GM19239 (cell line): ENCODE measurements at regions not wholly inside any gene's neighbourhood (a gene's known extent, or its start where the extent isn't known, plus 50 kb on each side); places are given as distances from the start of the nearest gene placed in this dataset.
"Not testable (repeated sequence)": the region's sequence is repeated elsewhere in the genome, so short reads cannot be mapped to it uniquely, and the experiment has no call there.

Source experiments
- DNase-seq: peaks from one replicate; pipeline ENCODE4 v3.0.0; 2011; ENCODE audit warnings: low spot score; ENCODE audit not compliant: insufficient read length
- FAIRE-seq: peaks from 2 replicates; lab custom pipeline; 2011; peaks lifted over from hg19 to GRCh38; lab: Jason Lieb, UNC

- FAIRE-seq = not testable (repeated sequence)
Observed at GRCh38 chr6:165836648-165837047, 173.6 kb upstream of the PDE10A start.

GRCh38 chr6:165835410-165835851, 172.4 kb upstream of the PDE10A start:
- no peak for FAIRE-seq
- no peak for DNase-seq

More at GRCh38 chr6:165836648-165837047, 173.6 kb upstream of the PDE10A start:
- DNase-seq = not testable (repeated sequence)

DNA sequence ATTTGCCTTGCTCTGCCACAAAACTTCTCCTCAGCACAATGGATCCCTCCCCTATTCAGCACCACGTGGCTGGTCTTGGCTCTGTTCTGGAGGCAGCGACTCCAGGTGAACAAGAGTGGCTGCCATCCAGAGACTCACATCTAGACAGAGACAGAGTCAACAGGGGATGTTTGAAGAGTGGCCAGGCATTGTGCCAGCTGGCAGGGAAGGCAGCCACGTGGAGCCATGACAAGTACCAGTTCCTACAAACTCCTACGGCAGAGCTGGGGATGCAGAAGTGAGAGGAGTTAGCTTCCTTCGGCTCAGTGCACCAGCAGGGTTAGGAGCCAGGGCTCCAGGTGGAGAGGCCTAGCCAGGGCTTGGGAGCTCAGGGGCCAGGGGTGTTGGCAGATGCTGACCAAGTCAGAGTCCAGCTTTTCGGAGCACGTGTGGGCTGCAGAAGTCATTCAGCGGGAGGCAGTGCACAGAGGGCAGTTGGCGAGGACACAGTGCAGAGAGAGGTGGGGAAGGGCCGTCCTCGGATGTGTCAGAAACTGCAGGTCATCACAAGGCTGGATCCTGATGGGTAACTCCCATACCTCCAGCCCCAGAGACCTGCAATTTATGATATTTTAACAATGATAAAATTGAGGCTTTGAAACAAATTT, 171.7 kb upstream of the PDE10A start:
- FAIRE-seq = no peak
- no peak for DNase-seq

DNA sequence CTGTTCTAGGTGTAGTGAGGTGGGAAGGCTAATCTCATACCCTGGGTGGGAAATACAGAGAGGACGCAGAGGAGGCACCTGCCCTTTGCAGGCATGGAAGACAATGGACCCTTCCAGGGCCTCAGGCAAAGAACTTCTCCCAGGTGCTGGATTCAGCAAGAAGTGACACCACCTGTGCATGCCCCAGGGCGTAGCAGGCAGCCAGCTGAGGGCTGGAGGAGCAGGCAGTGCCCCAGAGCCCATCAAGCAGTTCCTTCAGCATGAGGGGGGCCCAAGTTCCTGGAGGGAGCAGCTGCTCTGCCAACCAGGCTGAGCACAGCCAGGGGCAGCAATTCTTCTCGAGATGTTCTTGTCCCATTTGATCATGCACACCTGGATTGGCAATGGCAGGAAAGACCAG, 170.3 kb upstream of the PDE10A start:
- DNase-seq = no peak
- FAIRE-seq = no peak

- FAIRE-seq = no peak
- no peak for DNase-seq
Observed at GRCh38 chr6:165831812-165832510, 168.9 kb upstream of the PDE10A start.

DNA sequence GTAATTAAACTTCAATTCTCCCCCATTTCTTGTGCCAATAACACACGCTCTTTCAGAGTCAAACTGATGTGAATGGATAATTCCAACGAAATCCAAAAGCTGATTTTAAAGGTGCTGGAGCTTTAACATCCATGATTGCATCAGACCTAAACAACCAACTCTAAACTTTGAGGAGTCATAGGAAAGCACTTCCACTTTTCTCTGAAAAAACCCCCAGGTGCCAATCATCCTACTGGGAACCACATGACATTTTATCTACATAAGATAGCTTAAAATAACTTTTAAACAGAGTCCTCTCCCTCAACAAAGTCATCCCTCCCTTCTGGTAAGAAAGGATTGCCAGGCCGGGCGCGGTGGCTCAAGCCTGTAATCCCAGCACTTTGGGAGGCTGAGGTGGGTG, 167.7 kb upstream of the PDE10A start:
- FAIRE-seq = no peak
- no peak for DNase-seq

DNA sequence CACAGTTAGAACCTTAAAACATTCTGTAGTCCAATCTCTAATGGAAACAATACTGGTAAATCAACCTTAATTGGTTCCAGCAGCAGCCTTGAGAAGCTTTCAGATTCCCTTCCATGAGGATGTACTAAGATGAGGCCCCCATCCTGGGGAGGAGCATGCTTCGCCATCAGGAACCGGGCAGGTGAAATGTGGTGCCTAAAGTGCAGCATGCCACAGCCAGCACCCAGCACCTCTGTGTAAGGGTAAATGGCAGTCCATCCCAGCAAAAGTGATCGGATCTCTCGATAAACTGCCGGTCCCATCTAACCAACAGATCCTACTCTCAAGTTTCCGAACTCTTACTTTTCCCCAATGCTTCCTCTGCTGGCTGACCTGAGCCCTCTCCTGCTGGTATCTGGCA, 166.3 kb upstream of the PDE10A start:
- FAIRE-seq (no peak), DNase-seq (no peak)

DNA sequence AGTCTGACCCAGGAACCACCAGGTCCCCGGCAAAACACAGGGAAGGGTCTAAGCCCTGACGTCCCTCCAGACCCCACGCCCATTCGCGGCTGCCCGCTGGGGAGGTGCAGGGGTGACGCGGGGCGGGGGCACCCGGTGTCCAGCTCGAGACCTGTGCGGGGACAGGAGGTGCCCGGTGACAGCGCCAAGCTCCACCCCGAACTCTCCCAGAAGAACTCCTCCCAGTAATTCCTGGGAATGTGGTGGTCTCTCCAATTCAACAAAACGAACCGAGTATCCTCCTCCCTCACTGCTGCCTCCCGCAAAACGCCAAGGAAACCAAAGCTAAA, 164.1 kb upstream of the PDE10A start:
- DNase-seq (no peak), FAIRE-seq (no peak)

DNA sequence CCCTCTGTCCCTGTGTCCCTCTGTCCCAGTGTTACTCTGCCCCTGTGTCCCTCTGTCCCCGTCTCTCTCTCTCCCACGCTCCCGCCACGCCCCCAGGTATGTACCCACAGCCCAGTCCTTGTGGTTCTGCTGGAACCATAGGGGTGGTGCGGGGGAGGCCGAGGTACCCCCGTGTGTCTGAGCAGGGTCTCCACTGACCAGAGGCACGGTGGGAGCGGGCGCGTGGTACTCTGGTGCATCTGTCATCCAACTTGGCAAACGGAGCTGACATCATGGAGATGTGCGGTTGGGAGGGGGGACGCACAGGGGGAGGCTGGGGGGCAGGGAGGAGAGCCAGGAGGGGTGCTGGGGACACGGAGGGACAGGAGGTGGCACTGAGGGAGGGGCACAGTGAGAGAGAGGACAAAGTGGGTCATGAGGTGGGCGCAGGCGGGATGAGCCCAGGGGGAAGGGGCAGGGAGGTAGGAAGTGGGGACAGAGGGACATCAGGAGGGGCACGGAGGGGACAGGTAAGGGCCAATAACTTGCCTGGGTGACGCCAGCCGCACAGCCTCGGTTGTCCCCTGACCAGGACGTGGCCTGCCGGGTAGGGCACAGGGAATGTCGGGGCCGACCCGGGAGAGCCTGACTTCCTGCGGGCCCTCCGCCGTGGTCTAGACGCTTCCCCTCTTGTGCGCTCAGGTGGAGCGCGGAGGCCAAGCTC, 163.6 kb upstream of the PDE10A start:
- DNase-seq (no peak), FAIRE-seq (no peak)

DNA sequence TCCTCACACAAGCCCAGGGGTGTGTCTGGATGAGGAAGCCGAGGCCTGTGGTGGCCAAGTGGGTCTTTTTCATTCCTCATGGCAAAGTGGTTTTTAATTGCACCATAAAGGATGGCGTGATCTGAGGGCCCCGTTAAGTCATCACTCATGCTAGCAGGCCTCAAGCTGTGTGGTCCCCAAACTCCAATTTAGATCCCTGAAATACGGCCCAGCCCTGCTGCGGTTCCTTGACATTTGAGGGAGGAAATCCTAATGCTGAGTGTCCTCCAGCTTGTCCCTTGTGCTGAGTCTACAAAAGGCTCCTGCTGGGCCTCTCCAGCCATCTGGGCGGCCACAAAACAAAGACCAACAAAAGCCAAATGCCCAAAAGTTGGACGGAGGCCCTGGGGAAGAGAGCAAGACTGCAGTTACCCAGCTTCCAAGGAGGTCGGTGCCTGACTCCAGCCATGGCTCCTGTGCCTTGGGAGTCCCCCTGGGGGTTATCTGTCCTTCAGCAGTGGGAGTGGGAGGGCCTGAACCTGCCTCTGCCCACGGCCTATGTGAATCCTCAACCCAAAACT, 162.3 kb upstream of the PDE10A start:
- no peak for DNase-seq
- FAIRE-seq = no peak

GRCh38 chr6:165823609-165824326, 160.7 kb upstream of the PDE10A start:
- DNase-seq (no peak), FAIRE-seq (no peak)

DNA sequence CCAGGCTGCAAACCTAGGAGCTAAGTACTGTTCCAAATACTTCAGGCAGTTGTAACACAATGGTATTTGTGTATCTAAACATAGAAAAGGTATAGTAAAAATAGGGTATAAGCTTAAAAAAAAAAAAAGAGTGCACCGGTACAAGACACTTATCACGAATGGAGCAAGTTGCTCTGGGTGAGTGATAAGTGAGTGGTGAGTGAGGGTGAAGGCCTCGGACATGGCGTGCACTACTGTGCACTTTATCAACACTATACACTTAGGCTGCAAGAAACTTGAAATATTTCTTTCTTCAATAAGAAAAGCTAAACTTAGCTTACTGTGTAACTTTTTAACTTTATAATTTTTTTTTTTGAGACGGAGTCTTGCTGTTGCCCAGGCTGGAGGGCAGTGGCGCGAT, 159.5 kb upstream of the PDE10A start:
- DNase-seq = no peak

GRCh38 chr6:165821754-165822153, 158.7 kb upstream of the PDE10A start:
- no peak for FAIRE-seq

More for the DNA sequence above, 159.5 kb upstream of the PDE10A start:
- FAIRE-seq = no peak

DNA sequence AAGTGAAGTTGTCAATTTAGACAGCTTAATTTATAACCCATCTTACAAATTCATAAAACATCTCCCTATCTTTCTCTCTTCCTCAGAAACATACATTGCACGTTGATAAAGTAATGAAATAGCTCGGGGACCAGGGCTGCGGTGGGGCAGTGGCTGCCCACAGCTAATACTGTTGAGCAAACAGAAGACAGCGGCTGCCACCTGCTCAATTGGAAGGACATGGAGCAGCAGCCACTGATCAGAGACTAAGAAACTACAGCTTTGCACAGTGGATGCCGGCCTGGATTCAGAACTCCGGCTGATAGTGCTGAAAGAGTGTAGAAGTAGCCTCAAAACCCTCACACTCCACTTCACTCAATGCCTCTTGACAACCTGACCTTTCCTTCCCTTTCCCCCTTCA, 157.9 kb upstream of the PDE10A start:
- no peak for FAIRE-seq
- no peak for DNase-seq

More at GRCh38 chr6:165821754-165822153, 158.7 kb upstream of the PDE10A start:
- DNase-seq = no peak

DNA sequence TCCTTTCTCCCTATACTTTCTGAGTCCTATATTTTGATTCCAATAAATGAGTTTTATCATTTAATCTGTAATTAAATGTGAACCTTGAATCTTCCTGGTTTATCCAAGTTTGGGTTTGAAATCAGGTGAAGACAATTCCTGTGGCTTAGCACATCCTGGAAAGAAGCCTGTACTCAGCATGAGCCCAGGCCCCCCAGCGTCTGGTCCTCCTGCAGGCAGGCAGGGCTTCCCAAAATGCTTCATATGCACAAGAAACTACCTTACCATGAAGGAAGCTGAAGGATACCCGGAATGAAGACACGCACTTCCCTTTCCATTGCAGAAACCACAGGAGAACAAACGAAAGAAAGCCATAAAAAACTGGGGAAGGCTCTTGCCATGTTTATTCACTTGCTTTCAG, 157.4 kb upstream of the PDE10A start:
- no peak for DNase-seq
- no peak for FAIRE-seq

GRCh38 chr6:165819394-165819793, 156.4 kb upstream of the PDE10A start:
- FAIRE-seq (no peak), DNase-seq (no peak)

DNA sequence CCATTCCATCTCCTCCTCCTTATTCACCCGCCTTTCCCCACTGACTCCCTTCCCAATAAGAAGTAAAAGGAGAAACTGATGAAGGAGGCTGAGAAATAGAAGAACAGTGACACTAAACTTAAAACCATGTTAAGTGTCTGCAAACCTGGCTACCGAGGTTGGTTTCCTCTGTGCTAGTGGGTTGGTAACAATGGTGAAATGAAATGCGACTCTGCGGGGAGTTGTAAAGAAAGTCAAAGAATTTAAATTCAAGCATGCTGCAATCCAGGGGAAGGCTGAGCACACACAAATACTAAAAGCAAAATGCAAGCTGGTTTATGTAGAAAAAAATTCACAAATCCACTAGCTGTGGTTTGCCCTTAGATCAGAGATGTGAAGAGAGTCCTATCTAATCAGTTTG, 155.2 kb upstream of the PDE10A start:
- DNase-seq = no peak
- no peak for FAIRE-seq

DNA sequence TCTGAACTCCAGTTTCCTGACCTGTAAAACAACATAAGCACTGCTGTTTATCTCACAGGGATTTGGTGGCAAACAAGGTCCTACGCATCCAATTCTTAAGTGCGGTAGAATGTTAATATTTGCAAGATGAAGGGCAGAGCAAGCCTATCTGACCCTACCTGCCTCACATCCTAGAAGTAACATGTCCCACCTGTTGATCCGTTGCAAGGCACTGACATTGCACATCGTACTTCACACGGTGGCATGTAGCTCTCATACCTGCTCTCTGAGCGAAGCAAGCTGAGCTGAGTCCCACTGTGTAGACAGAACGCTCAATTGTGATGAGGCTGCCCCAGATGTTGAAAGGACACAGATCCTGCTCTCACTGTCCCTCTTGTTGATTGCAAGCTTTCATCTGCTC, 154.7 kb upstream of the PDE10A start:
- FAIRE-seq = no peak
- no peak for DNase-seq

DNA sequence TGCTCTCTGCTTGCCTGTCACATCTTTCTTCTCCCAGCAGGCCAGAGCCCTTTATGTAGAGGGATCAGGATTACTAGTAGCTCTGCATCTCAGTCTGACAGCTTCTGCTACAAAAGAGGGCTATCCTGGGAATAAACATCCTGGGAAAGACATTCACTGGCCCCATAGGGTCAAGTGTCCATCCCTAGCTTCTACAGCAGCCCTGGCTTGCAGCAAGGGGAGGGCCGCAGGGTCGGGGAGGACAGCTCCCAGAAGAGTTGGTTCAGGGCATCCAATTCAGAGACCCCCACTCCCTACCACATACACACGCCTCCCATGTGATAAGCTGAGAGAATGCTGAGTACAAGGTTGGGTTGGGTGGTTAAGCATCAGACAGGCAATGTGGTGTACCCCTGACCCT, 154.1 kb upstream of the PDE10A start:
- FAIRE-seq = no peak
- DNase-seq = no peak

- DNase-seq = no peak
Observed at GRCh38 chr6:165814679-165815078, 151.6 kb upstream of the PDE10A start.

More at GRCh38 chr6:165814679-165815078, 151.6 kb upstream of the PDE10A start:
- FAIRE-seq = no peak
